ENCODE measurements at regions not wholly inside any gene's neighbourhood (a gene's known extent, or its start where the extent isn't known, plus 50 kb on each side); places are given as distances from the start of the nearest gene placed in this dataset.

GRCh38 chr12:60174476-60174875 is 578.6 kb downstream of the SLC16A7 start:
- no peaks in the 10 kb centered on the region for H3K27me3 ChIP-seq (ENCODE audit: control insufficient read depth in 2 of 2, insufficient read depth in 2 of 2, low read length in 2 of 2)
- no peaks in the 10 kb centered on the region for H3K9me3 ChIP-seq (ENCODE audit: control insufficient read depth in 2 of 2, low read length in 2 of 2)
- no peak overlapping the region for H3K4me3 ChIP-seq (ENCODE audit: low read length in 2 of 2)
- no peak overlapping the region for H3K27ac ChIP-seq (ENCODE audit: low read depth in 2 of 2, low read length in 2 of 2)
- H3K9ac ChIP-seq (ENCODE audit: low read depth in 1 of 2, low read length in 2 of 2) = no peak overlapping the region
- no peaks in the 10 kb centered on the region for H3K4me1 ChIP-seq (ENCODE audit: control insufficient read depth in 2 of 2, insufficient read depth in 2 of 2, low read length in 2 of 2)
- no peaks in the 10 kb centered on the region for H3K36me3 ChIP-seq (ENCODE audit: control insufficient read depth in 2 of 2, insufficient read depth in 2 of 2, low read length in 2 of 2)

GRCh38 chr12:60174941-60175340 is 579.1 kb downstream of the SLC16A7 start:
- Histone ChIP-seq H3K9ac (ENCODE audit: low read depth in 1 of 2, low read length in 2 of 2) (no peak overlapping the region), H3K27me3 (ENCODE audit: control insufficient read depth in 2 of 2, insufficient read depth in 2 of 2, low read length in 2 of 2) (no peaks in the 10 kb centered on the region), H3K36me3 (ENCODE audit: control insufficient read depth in 2 of 2, insufficient read depth in 2 of 2, low read length in 2 of 2) (no peaks in the 10 kb centered on the region), H3K9me3 (ENCODE audit: control insufficient read depth in 2 of 2, low read length in 2 of 2) (no peaks in the 10 kb centered on the region), H3K27ac (ENCODE audit: low read depth in 2 of 2, low read length in 2 of 2) (no peak overlapping the region), H3K4me1 (ENCODE audit: control insufficient read depth in 2 of 2, insufficient read depth in 2 of 2, low read length in 2 of 2) (no peaks in the 10 kb centered on the region), H3K4me3 (ENCODE audit: low read length in 2 of 2) (no peak overlapping the region)

GRCh38 chr12:60176891-60177290 is 581.1 kb downstream of the SLC16A7 start:
- Histone ChIP-seq H3K36me3 (ENCODE audit: control insufficient read depth in 2 of 2, insufficient read depth in 2 of 2, low read length in 2 of 2) (no peaks in the 10 kb centered on the region), H3K27ac (ENCODE audit: low read depth in 2 of 2, low read length in 2 of 2) (no peak overlapping the region), H3K27me3 (ENCODE audit: control insufficient read depth in 2 of 2, insufficient read depth in 2 of 2, low read length in 2 of 2) (no peaks in the 10 kb centered on the region), H3K9me3 (ENCODE audit: control insufficient read depth in 2 of 2, low read length in 2 of 2) (no peaks in the 10 kb centered on the region), H3K4me1 (ENCODE audit: control insufficient read depth in 2 of 2, insufficient read depth in 2 of 2, low read length in 2 of 2) (no peaks in the 10 kb centered on the region), H3K4me3 (ENCODE audit: low read length in 2 of 2) (no peak overlapping the region), H3K9ac (ENCODE audit: low read depth in 1 of 2, low read length in 2 of 2) (no peak overlapping the region)

GRCh38 chr12:60180298-60180697 is 584.5 kb downstream of the SLC16A7 start:
- Histone ChIP-seq H3K36me3 (ENCODE audit: control insufficient read depth in 2 of 2, insufficient read depth in 2 of 2, low read length in 2 of 2) (no peaks in the 10 kb centered on the region), H3K9ac (ENCODE audit: low read depth in 1 of 2, low read length in 2 of 2) (no peak overlapping the region), H3K4me1 (ENCODE audit: control insufficient read depth in 2 of 2, insufficient read depth in 2 of 2, low read length in 2 of 2) (no peaks in the 10 kb centered on the region), H3K4me3 (ENCODE audit: low read length in 2 of 2) (no peak overlapping the region), H3K27ac (ENCODE audit: low read depth in 2 of 2, low read length in 2 of 2) (no peak overlapping the region), H3K9me3 (ENCODE audit: control insufficient read depth in 2 of 2, low read length in 2 of 2) (no peaks in the 10 kb centered on the region), H3K27me3 (ENCODE audit: control insufficient read depth in 2 of 2, insufficient read depth in 2 of 2, low read length in 2 of 2) (no peaks in the 10 kb centered on the region)

- Histone ChIP-seq H3K36me3 (ENCODE audit: control insufficient read depth in 2 of 2, insufficient read depth in 2 of 2, low read length in 2 of 2) (no peaks in the 10 kb centered on the region), H3K27me3 (ENCODE audit: control insufficient read depth in 2 of 2, insufficient read depth in 2 of 2, low read length in 2 of 2) (no peaks in the 10 kb centered on the region), H3K27ac (ENCODE audit: low read depth in 2 of 2, low read length in 2 of 2) (no peak overlapping the region), H3K4me1 (ENCODE audit: control insufficient read depth in 2 of 2, insufficient read depth in 2 of 2, low read length in 2 of 2) (no peaks in the 10 kb centered on the region), H3K4me3 (ENCODE audit: low read length in 2 of 2) (no peak overlapping the region), H3K9ac (ENCODE audit: low read depth in 1 of 2, low read length in 2 of 2) (no peak overlapping the region), H3K9me3 (ENCODE audit: control insufficient read depth in 2 of 2, low read length in 2 of 2) (no peaks in the 10 kb centered on the region)
Observed at GRCh38 chr12:60182354-60182753, 586.5 kb downstream of the SLC16A7 start.

GRCh38 chr12:60184096-60184495 is 588.3 kb downstream of the SLC16A7 start:
- no peaks in the 10 kb centered on the region for H3K27me3 ChIP-seq (ENCODE audit: control insufficient read depth in 2 of 2, insufficient read depth in 2 of 2, low read length in 2 of 2)
- H3K27ac ChIP-seq (ENCODE audit: low read depth in 2 of 2, low read length in 2 of 2) = no peak overlapping the region
- H3K9ac ChIP-seq (ENCODE audit: low read depth in 1 of 2, low read length in 2 of 2) = no peak overlapping the region
- no peaks in the 10 kb centered on the region for H3K4me1 ChIP-seq (ENCODE audit: control insufficient read depth in 2 of 2, insufficient read depth in 2 of 2, low read length in 2 of 2)
- H3K36me3 ChIP-seq (ENCODE audit: control insufficient read depth in 2 of 2, insufficient read depth in 2 of 2, low read length in 2 of 2) = no peaks in the 10 kb centered on the region
- no peaks in the 10 kb centered on the region for H3K9me3 ChIP-seq (ENCODE audit: control insufficient read depth in 2 of 2, low read length in 2 of 2)
- H3K4me3 ChIP-seq (ENCODE audit: low read length in 2 of 2) = no peak overlapping the region

- H3K4me3 ChIP-seq (ENCODE audit: low read length in 2 of 2) = no peak overlapping the region
- no peaks in the 10 kb centered on the region for H3K36me3 ChIP-seq (ENCODE audit: control insufficient read depth in 2 of 2, insufficient read depth in 2 of 2, low read length in 2 of 2)
- no peak overlapping the region for H3K27ac ChIP-seq (ENCODE audit: low read depth in 2 of 2, low read length in 2 of 2)
- no peaks in the 10 kb centered on the region for H3K27me3 ChIP-seq (ENCODE audit: control insufficient read depth in 2 of 2, insufficient read depth in 2 of 2, low read length in 2 of 2)
- H3K9ac ChIP-seq (ENCODE audit: low read depth in 1 of 2, low read length in 2 of 2) = no peak overlapping the region
- no peaks in the 10 kb centered on the region for H3K4me1 ChIP-seq (ENCODE audit: control insufficient read depth in 2 of 2, insufficient read depth in 2 of 2, low read length in 2 of 2)
- no peaks in the 10 kb centered on the region for H3K9me3 ChIP-seq (ENCODE audit: control insufficient read depth in 2 of 2, low read length in 2 of 2)
Observed at GRCh38 chr12:60185060-60185459, 589.2 kb downstream of the SLC16A7 start.

- Histone ChIP-seq H3K36me3 (ENCODE audit: control insufficient read depth in 2 of 2, insufficient read depth in 2 of 2, low read length in 2 of 2) (no peaks in the 10 kb centered on the region), H3K27me3 (ENCODE audit: control insufficient read depth in 2 of 2, insufficient read depth in 2 of 2, low read length in 2 of 2) (no peaks in the 10 kb centered on the region), H3K9me3 (ENCODE audit: control insufficient read depth in 2 of 2, low read length in 2 of 2) (no peaks in the 10 kb centered on the region), H3K4me3 (ENCODE audit: low read length in 2 of 2) (no peak overlapping the region), H3K9ac (ENCODE audit: low read depth in 1 of 2, low read length in 2 of 2) (no peak overlapping the region), H3K4me1 (ENCODE audit: control insufficient read depth in 2 of 2, insufficient read depth in 2 of 2, low read length in 2 of 2) (no peaks in the 10 kb centered on the region), H3K27ac (ENCODE audit: low read depth in 2 of 2, low read length in 2 of 2) (no peak overlapping the region)
Observed at GRCh38 chr12:60191271-60191670, 595.4 kb downstream of the SLC16A7 start.

GRCh38 chr12:60191676-60192359 is 596.0 kb downstream of the SLC16A7 start:
- Histone ChIP-seq H3K9me3 (ENCODE audit: control insufficient read depth in 2 of 2, low read length in 2 of 2) (no peaks in the 10 kb centered on the region), H3K9ac (ENCODE audit: low read depth in 1 of 2, low read length in 2 of 2) (no peak overlapping the region), H3K4me1 (ENCODE audit: control insufficient read depth in 2 of 2, insufficient read depth in 2 of 2, low read length in 2 of 2) (no peaks in the 10 kb centered on the region), H3K27me3 (ENCODE audit: control insufficient read depth in 2 of 2, insufficient read depth in 2 of 2, low read length in 2 of 2) (no peaks in the 10 kb centered on the region), H3K36me3 (ENCODE audit: control insufficient read depth in 2 of 2, insufficient read depth in 2 of 2, low read length in 2 of 2) (no peaks in the 10 kb centered on the region), H3K27ac (ENCODE audit: low read depth in 2 of 2, low read length in 2 of 2) (no peak overlapping the region), H3K4me3 (ENCODE audit: low read length in 2 of 2) (no peak overlapping the region)

GRCh38 chr12:60194678-60195077 is 598.8 kb downstream of the SLC16A7 start:
- Histone ChIP-seq H3K9me3 (ENCODE audit: control insufficient read depth in 2 of 2, low read length in 2 of 2) (no peaks in the 10 kb centered on the region), H3K9ac (ENCODE audit: low read depth in 1 of 2, low read length in 2 of 2) (no peak overlapping the region), H3K36me3 (ENCODE audit: control insufficient read depth in 2 of 2, insufficient read depth in 2 of 2, low read length in 2 of 2) (no peaks in the 10 kb centered on the region), H3K27me3 (ENCODE audit: control insufficient read depth in 2 of 2, insufficient read depth in 2 of 2, low read length in 2 of 2) (no peaks in the 10 kb centered on the region), H3K4me3 (ENCODE audit: low read length in 2 of 2) (no peak overlapping the region), H3K4me1 (ENCODE audit: control insufficient read depth in 2 of 2, insufficient read depth in 2 of 2, low read length in 2 of 2) (no peaks in the 10 kb centered on the region), H3K27ac (ENCODE audit: low read depth in 2 of 2, low read length in 2 of 2) (no peak overlapping the region)

- Histone ChIP-seq H3K27ac (ENCODE audit: low read depth in 2 of 2, low read length in 2 of 2) (no peak overlapping the region), H3K4me3 (ENCODE audit: low read length in 2 of 2) (no peak overlapping the region), H3K9me3 (ENCODE audit: control insufficient read depth in 2 of 2, low read length in 2 of 2) (no peaks in the 10 kb centered on the region), H3K9ac (ENCODE audit: low read depth in 1 of 2, low read length in 2 of 2) (no peak overlapping the region), H3K36me3 (ENCODE audit: control insufficient read depth in 2 of 2, insufficient read depth in 2 of 2, low read length in 2 of 2) (no peaks in the 10 kb centered on the region), H3K4me1 (ENCODE audit: control insufficient read depth in 2 of 2, insufficient read depth in 2 of 2, low read length in 2 of 2) (no peaks in the 10 kb centered on the region), H3K27me3 (ENCODE audit: control insufficient read depth in 2 of 2, insufficient read depth in 2 of 2, low read length in 2 of 2) (no peaks in the 10 kb centered on the region)
Observed at GRCh38 chr12:60195483-60195882, 599.7 kb downstream of the SLC16A7 start.
